Smooth muscle cell (in vitro differentiated cells): ENCODE measurements at regions not wholly inside any gene's neighbourhood (a gene's known extent, or its start where the extent isn't known, plus 50 kb on each side); places are given as distances from the start of the nearest gene placed in this dataset.
A peak's percentile ranks its signal among the peaks of the same experiment; 100 is the strongest.

Experiments
- DNase-seq: peaks from one replicate; lab custom pipeline; 2025; ENCODE audit not compliant: unreplicated experiment; lab: John Stamatoyannopoulos, UW
- H2AFZ ChIP-seq: fragments of 200-600 bp; sonication (generic); 2 replicates; pipeline ENCODE4 v1.6.0; 2016; ENCODE audit warnings: antibody characterized with exemption, low read depth, mild to moderate bottlenecking
- H3F3A ChIP-seq: fragments of 200-600 bp; sonication (generic); 2 replicates; pipeline ENCODE4 v1.6.0; 2017; ENCODE audit warnings: antibody characterized with exemption, low read depth
- H3K27ac ChIP-seq: fragments of 200-600 bp; sonication (generic); 2 replicates; pipeline ENCODE4 v1.5.1; 2016; ENCODE audit warnings: low read depth, mild to moderate bottlenecking
- H3K27me3 ChIP-seq: fragments of 200-600 bp; sonication (generic); 2 replicates; pipeline ENCODE4 v1.6.1; 2016; ENCODE audit warnings: low read depth, mild to moderate bottlenecking
- H3K36me3 ChIP-seq: fragments of 200-600 bp; sonication (generic); 2 replicates; pipeline ENCODE4 v1.5.1; 2016; ENCODE audit warnings: low read depth
- H3K4me1 ChIP-seq: fragments of 200-600 bp; sonication (generic); 2 replicates; pipeline ENCODE4 v1.5.1; 2016; ENCODE audit warnings: low read depth
- H3K4me2 ChIP-seq: fragments of 200-600 bp; sonication (generic); 2 replicates; pipeline ENCODE4 v1.6.0; 2016; ENCODE audit warnings: mild to moderate bottlenecking
- H3K4me3 ChIP-seq: fragments of 200-600 bp; sonication (generic); 2 replicates; pipeline ENCODE4 v1.5.1; 2016; ENCODE audit warnings: mild to moderate bottlenecking
- H3K79me2 ChIP-seq: fragments of 200-600 bp; sonication (generic); 2 replicates; pipeline ENCODE4 v1.6.0; 2016; ENCODE audit warnings: low read depth, mild to moderate bottlenecking
- H3K9ac ChIP-seq: fragments of 200-600 bp; sonication (generic); 2 replicates; pipeline ENCODE4 v1.6.0; 2016; ENCODE audit warnings: low read depth
- H3K9me3 ChIP-seq: fragments of 200-600 bp; sonication (generic); replicated peaks from 2 replicates; pipeline ENCODE4 v1.5.1; 2016; ENCODE audit warnings: low read depth
- H4K20me1 ChIP-seq: fragments of 200-600 bp; sonication (generic); 2 replicates; pipeline ENCODE4 v1.6.0; 2016; ENCODE audit warnings: low read depth
- CTCF ChIP-seq: fragments of 200-600 bp; sonication (generic); IDR thresholded peaks from 2 replicates; pipeline ENCODE4 v1.5.1; 2017; ENCODE audit warnings: borderline replicate concordance, mild to moderate bottlenecking, antibody characterized with exemption; ENCODE audit not compliant: insufficient read depth, poor library complexity, severe bottlenecking
- WGBS: methylation state at CpG from one replicate; pipeline ENCODE4 v1.1.7; 2016; ENCODE audit warnings: low lambda C conversion rate; 5-methylcytosine and 5-hydroxymethylcytosine counted together

GRCh38 chr5:104915226-104915625 lies 1352.6 kb upstream of the NUDT12 start:
- H3K4me1 ChIP-seq, result no peaks in the 10 kb centered on the region
- no peak overlapping the region for H3K27ac ChIP-seq
- no peak for TF ChIP-seq CTCF
- H3K4me2 ChIP-seq, result no peak overlapping the region
- H3K36me3 ChIP-seq, result no peaks in the 10 kb centered on the region
- H3K27me3 ChIP-seq, result no peaks in the 10 kb centered on the region
- no peak for DNase-seq
- H3K4me3 ChIP-seq, result no peak overlapping the region
- no peaks in the 10 kb centered on the region for H3F3A ChIP-seq
- H2AFZ ChIP-seq, result no peak overlapping the region
- no peaks in the 10 kb centered on the region for H3K9me3 ChIP-seq
- no peak overlapping the region for H3K9ac ChIP-seq
- no peaks in the 10 kb centered on the region for H3K79me2 ChIP-seq
- 89% methylated on average over 1 of the region's 1 CpG for WGBS
- H4K20me1 ChIP-seq, result no peaks in the 10 kb centered on the region

- no peaks in the 10 kb centered on the region for H3F3A ChIP-seq
- 90% methylated on average over 2 of the region's 2 CpGs for WGBS
- no peaks in the 10 kb centered on the region for H3K9me3 ChIP-seq
- H4K20me1 ChIP-seq, result no peaks in the 10 kb centered on the region
- no peak overlapping the region for H3K4me3 ChIP-seq
- H2AFZ ChIP-seq, result no peak overlapping the region
- DNase-seq, result no peak
- H3K27ac ChIP-seq, result no peak overlapping the region
- no peak for TF ChIP-seq CTCF
- no peaks in the 10 kb centered on the region for H3K79me2 ChIP-seq
- H3K36me3 ChIP-seq, result no peaks in the 10 kb centered on the region
- H3K27me3 ChIP-seq, result no peaks in the 10 kb centered on the region
- H3K4me1 ChIP-seq, result no peaks in the 10 kb centered on the region
- H3K4me2 ChIP-seq, result no peak overlapping the region
- no peak overlapping the region for H3K9ac ChIP-seq
Observed at GRCh38 chr5:104914536-104915070, 1352.0 kb upstream of the NUDT12 start.

- no peaks in the 10 kb centered on the region for H3K27me3 ChIP-seq
- no peak overlapping the region for H3K4me3 ChIP-seq
- no peaks in the 10 kb centered on the region for H3K4me1 ChIP-seq
- no peak overlapping the region for H3K4me2 ChIP-seq
- WGBS, result 73% methylated on average over 3 of the region's 3 CpGs
- H2AFZ ChIP-seq, result no peak overlapping the region
- H4K20me1 ChIP-seq, result no peaks in the 10 kb centered on the region
- TF ChIP-seq CTCF, result no peak
- no peaks in the 10 kb centered on the region for H3K9me3 ChIP-seq
- DNase-seq, result no peak
- H3K79me2 ChIP-seq, result no peaks in the 10 kb centered on the region
- no peaks in the 10 kb centered on the region for H3F3A ChIP-seq
- H3K27ac ChIP-seq, result no peak overlapping the region
- H3K9ac ChIP-seq, result no peak overlapping the region
- no peaks in the 10 kb centered on the region for H3K36me3 ChIP-seq
Observed at GRCh38 chr5:104913841-104914281, 1351.3 kb upstream of the NUDT12 start.

GRCh38 chr5:104909803-104910202 lies 1347.2 kb upstream of the NUDT12 start:
- Histone ChIP-seq H3K4me3 (no peak overlapping the region), H3K27ac (peak overlapping the region; percentile 73), H3K9ac (no peak overlapping the region), H3K9me3 (no peaks in the 10 kb centered on the region), H3K4me2 (no peak overlapping the region), H4K20me1 (no peaks in the 10 kb centered on the region), H3K27me3 (no peaks in the 10 kb centered on the region), H3K36me3 (no peaks in the 10 kb centered on the region), H3K4me1 (no peaks in the 10 kb centered on the region), H2AFZ (no peak overlapping the region), H3F3A (no peaks in the 10 kb centered on the region), H3K79me2 (no peaks in the 10 kb centered on the region)
- WGBS, result 72% methylated on average over 2 of the region's 2 CpGs
- TF ChIP-seq CTCF, result no peak
- DNase-seq, result no peak
